Liver (tissue), 8 donors: ENCODE measurements at regions not wholly inside any gene's neighbourhood (a gene's known extent, or its start where the extent isn't known, plus 50 kb on each side); places are given as distances from the start of the nearest gene placed in this dataset.

Source experiments
- DNase-seq: peaks from one replicate; pipeline ENCODE4 v3.0.0-alpha.2; 2017; ENCODE audit warnings: low spot score
- H3K27ac ChIP-seq, 2 donors: one replicate each; pipeline ENCODE4 v1.7.0; 2013; ENCODE audit warnings: inconsistent platforms in 2 of 2, low read length in 2 of 2, control low read depth in 1 of 2, low read depth in 1 of 2, mild to moderate bottlenecking in 1 of 2
- H3K27me3 ChIP-seq, 4 donors: one replicate each; pipeline versions ENCODE4 v1.6.1 to v1.7.0; 2013; ENCODE audit warnings: low read length in 3 of 4, inconsistent platforms in 1 of 4, mild to moderate bottlenecking in 1 of 4, moderate library complexity in 1 of 4; ENCODE audit not compliant: control insufficient read depth in 4 of 4, insufficient read depth in 4 of 4
- H3K36me3 ChIP-seq, 4 donors: one replicate each; pipeline versions ENCODE4 v1.6.1 to v1.7.0; 2013; ENCODE audit warnings: low read length in 3 of 4, mild to moderate bottlenecking in 3 of 4, low read depth in 1 of 4, moderate library complexity in 1 of 4; ENCODE audit not compliant: control insufficient read depth in 4 of 4, insufficient read depth in 3 of 4
- H3K4me1 ChIP-seq, 4 donors: one replicate each; pipeline versions ENCODE4 v1.6.1 to v1.7.0; 2013; ENCODE audit warnings: low read length in 3 of 4, mild to moderate bottlenecking in 3 of 4, moderate library complexity in 1 of 4; ENCODE audit not compliant: control insufficient read depth in 4 of 4, insufficient read depth in 4 of 4
- H3K4me3 ChIP-seq, 3 donors: one replicate each; pipeline versions ENCODE4 v1.6.1 to v1.7.0; 2013; ENCODE audit warnings: low read length in 3 of 3, control low read depth in 1 of 3, low read depth in 1 of 3, mild to moderate bottlenecking in 1 of 3
- H3K9ac ChIP-seq, 2 donors: one replicate each; pipeline ENCODE4 v1.7.0; 2013; ENCODE audit warnings: low read length in 2 of 2, mild to moderate bottlenecking in 2 of 2, moderate library complexity in 2 of 2, control low read depth in 1 of 2, low read depth in 1 of 2
- H3K9me3 ChIP-seq, 4 donors: one replicate each; pipeline versions ENCODE4 v1.6.1 to v1.7.0; 2013; ENCODE audit warnings: low read length in 3 of 4; ENCODE audit not compliant: control insufficient read depth in 4 of 4
- ATF3 ChIP-seq: IDR thresholded peaks from 2 replicates; pipeline ENCODE4 v1.6.1; 2016; ENCODE audit warnings: antibody characterized with exemption
- CTCF ChIP-seq: fragments of 150-350 bp; IDR thresholded peaks from 2 replicates; pipeline ENCODE4 v1.5.1; 2017; ENCODE audit warnings: improper control_type of control experiment, low read depth, low read length; ENCODE audit not compliant: missing input control
- EGR1 ChIP-seq, 2 donors: IDR thresholded peaks; 2 replicates each; pipeline ENCODE4 v1.6.1; 2016 to 2018; ENCODE audit warnings: antibody characterized with exemption in 2 of 2, low read depth in 2 of 2
- FOXA2 ChIP-seq: IDR thresholded peaks from 2 replicates; pipeline ENCODE4 v1.6.1; 2016; ENCODE audit warnings: antibody characterized with exemption
- GABPA ChIP-seq, 2 donors: IDR thresholded peaks in 1 of 2; conservative IDR thresholded peaks in 1 of 2; 2 replicates each; pipeline ENCODE4 v1.6.1; 2016; ENCODE audit warnings: antibody characterized with exemption in 2 of 2, mild to moderate bottlenecking in 1 of 2, moderate library complexity in 1 of 2
- HNF4A ChIP-seq, 2 donors: conservative IDR thresholded peaks; 2 replicates each; pipeline ENCODE4 v1.6.1; 2016; ENCODE audit warnings: antibody characterized with exemption in 2 of 2, mild to moderate bottlenecking in 2 of 2
- HNF4G ChIP-seq: IDR thresholded peaks from 2 replicates; pipeline ENCODE4 v1.6.1; 2016; ENCODE audit warnings: antibody characterized with exemption
- JUND ChIP-seq, 2 donors: IDR thresholded peaks; 2 replicates each; pipeline ENCODE4 v1.6.1; 2016; ENCODE audit warnings: antibody characterized with exemption in 2 of 2
- MAX ChIP-seq: IDR thresholded peaks from 2 replicates; pipeline ENCODE4 v1.6.1; 2016; ENCODE audit warnings: antibody characterized with exemption
- NR2F2 ChIP-seq: IDR thresholded peaks from 2 replicates; pipeline ENCODE4 v1.6.1; 2016; ENCODE audit warnings: antibody characterized with exemption
- RAD21 ChIP-seq, 2 donors: IDR thresholded peaks; 2 replicates each; pipeline ENCODE4 v1.6.1; 2016; ENCODE audit warnings: antibody characterized with exemption in 2 of 2, mild to moderate bottlenecking in 2 of 2
- REST ChIP-seq: IDR thresholded peaks from 2 replicates; pipeline ENCODE4 v1.6.1; 2016; ENCODE audit warnings: antibody characterized with exemption, mild to moderate bottlenecking
- RXRA ChIP-seq, 2 donors: IDR thresholded peaks; 2 replicates each; pipeline ENCODE4 v1.6.1; 2017 to 2018; ENCODE audit warnings: antibody characterized with exemption in 2 of 2, mild to moderate bottlenecking in 1 of 2
- SP1 ChIP-seq: IDR thresholded peaks from 2 replicates; pipeline ENCODE4 v1.6.1; 2018; ENCODE audit warnings: antibody characterized with exemption, mild to moderate bottlenecking
- TAF1 ChIP-seq: conservative IDR thresholded peaks from 2 replicates; pipeline ENCODE4 v1.6.1; 2016; ENCODE audit warnings: antibody characterized with exemption, mild to moderate bottlenecking
- YY1 ChIP-seq: IDR thresholded peaks from 2 replicates; pipeline ENCODE4 v1.6.1; 2016; ENCODE audit warnings: antibody characterized with exemption, mild to moderate bottlenecking
- WGBS: extraction: QIAGEN DNeasy Blood & Tissue Kit; methylation state at CpG from one replicate; pipeline ENCODE4 v1.1.7; 2013; 5-methylcytosine and 5-hydroxymethylcytosine counted together
- TF ChIP-seq, protein P1 (sequence below): IDR thresholded peaks from 2 replicates; pipeline ENCODE4 v1.6.1; 2016; ENCODE audit warnings: antibody characterized with exemption
- donor health status: healthy.
- donor health status: healthy.
- donor health status: healthy.
- donor health status: healthy.
- donor health status: healthy.

DNA sequence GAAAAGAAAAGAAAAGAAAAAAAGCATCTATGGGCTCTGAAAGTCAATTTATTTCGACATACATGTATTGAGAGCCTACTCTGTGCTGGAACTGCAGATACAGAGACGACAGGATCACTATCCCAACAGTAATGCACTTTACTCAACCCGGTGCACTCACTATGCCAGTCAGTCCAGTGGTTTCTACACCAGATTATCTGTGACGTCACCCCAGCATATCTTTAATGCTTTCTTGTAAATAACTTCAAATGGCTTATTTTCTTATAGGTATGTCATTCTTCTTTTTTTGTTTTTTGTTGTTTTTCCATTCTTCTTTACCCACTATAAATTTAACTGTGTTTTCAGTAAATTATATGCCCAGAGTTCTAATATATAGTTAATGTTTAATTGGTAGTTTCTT is 800.0 kb upstream of the FANCL start:
- Histone ChIP-seq H3K9ac (no peak overlapping the region), H3K36me3 (no peaks in the 10 kb centered on the region), H3K27ac (no peak overlapping the region), H3K27me3 (no peaks in the 10 kb centered on the region), H3K4me3 (no peak overlapping the region), H3K9me3 (no peaks in the 10 kb centered on the region), H3K4me1 (no peaks in the 10 kb centered on the region)
- WGBS, result 77% methylated on average over 4 of the region's 4 CpGs
- DNase-seq, result no peak
- TF ChIP-seq JUND (IDR thresholded peaks at IDR 0.05), result no peak
- no peak for TF ChIP-seq RXRA (IDR thresholded peaks at IDR 0.05)
- no peak for TF ChIP-seq FOXA2
- TF ChIP-seq SP1, result no peak
- TF ChIP-seq, protein P1, sequence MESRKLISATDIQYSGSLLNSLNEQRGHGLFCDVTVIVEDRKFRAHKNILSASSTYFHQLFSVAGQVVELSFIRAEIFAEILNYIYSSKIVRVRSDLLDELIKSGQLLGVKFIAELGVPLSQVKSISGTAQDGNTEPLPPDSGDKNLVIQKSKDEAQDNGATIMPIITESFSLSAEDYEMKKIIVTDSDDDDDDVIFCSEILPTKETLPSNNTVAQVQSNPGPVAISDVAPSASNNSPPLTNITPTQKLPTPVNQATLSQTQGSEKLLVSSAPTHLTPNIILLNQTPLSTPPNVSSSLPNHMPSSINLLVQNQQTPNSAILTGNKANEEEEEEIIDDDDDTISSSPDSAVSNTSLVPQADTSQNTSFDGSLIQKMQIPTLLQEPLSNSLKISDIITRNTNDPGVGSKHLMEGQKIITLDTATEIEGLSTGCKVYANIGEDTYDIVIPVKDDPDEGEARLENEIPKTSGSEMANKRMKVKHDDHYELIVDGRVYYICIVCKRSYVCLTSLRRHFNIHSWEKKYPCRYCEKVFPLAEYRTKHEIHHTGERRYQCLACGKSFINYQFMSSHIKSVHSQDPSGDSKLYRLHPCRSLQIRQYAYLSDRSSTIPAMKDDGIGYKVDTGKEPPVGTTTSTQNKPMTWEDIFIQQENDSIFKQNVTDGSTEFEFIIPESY, result no peak
- no peak for TF ChIP-seq MAX
- no peak for TF ChIP-seq CTCF
- TF ChIP-seq HNF4G, result no peak
- TF ChIP-seq GABPA (IDR thresholded peaks at IDR 0.05 in 1 of 2, conservative IDR thresholded peaks at IDR 0.05 in 1 of 2), result no peak
- no peak for TF ChIP-seq HNF4A (conservative IDR thresholded peaks at IDR 0.05)
- no peak for TF ChIP-seq NR2F2
- TF ChIP-seq RAD21 (IDR thresholded peaks at IDR 0.05), result no peak
- no peak for TF ChIP-seq YY1

DNA sequence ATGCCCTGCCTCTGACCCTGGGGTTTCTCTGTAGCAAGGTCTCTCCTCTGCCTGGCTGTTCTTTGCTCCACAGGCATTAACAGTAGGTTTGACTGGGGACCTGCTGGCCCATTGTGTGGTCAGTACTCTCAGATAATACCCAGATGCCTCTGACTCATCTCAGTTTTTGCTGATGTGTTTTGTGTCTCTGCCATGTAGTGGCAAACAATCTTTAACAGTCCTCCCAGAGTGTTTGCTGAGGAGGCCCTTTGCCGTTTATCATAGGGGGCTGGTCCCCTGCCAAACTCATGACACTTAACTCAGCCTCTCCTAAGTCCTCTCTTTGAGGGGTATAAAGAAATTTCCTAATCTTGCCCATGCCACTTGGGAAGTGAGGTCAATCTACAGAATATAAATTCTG is 793.7 kb upstream of the FANCL start:
- Histone ChIP-seq H3K9me3 (no peaks in the 10 kb centered on the region), H3K4me1 (peaks cover 0 to 4% (median 0%) of the 10 kb centered on the region in 4 donors), H3K4me3 (no peak overlapping the region), H3K9ac (no peak overlapping the region), H3K36me3 (no peaks in the 10 kb centered on the region), H3K27ac (no peak overlapping the region), H3K27me3 (peaks cover 0 to 6% (median 0%) of the 10 kb centered on the region in 4 donors)
- 19% methylated on average over 1 of the region's 1 CpG for WGBS
- no peak for TF ChIP-seq ATF3
- no peak for TF ChIP-seq EGR1 (IDR thresholded peaks at IDR 0.05; ENCODE audit: low read depth in 2 of 2)
- no peak for TF ChIP-seq HNF4A (conservative IDR thresholded peaks at IDR 0.05)
- DNase-seq, result no peak

DNA sequence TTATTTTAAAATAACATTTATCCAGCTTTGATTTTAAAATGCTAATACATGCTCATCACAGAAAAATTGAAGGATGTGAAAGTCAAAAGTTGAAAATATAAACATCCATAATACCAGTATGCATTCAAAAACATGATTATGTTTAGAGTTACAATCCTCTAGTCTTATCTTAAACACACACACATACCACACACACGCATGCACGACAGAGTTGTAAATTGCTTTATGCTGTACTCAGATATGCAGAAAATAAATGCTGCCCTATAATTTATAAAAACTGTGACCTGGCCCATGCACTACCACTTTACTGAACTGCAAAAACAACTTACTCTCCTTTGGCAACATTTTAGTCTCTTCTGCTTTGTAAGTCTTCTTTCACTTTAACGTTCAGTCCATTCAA is 793.0 kb upstream of the FANCL start:
- H3K9me3 ChIP-seq, result no peaks in the 10 kb centered on the region
- peaks cover 0 to 6% (median 0%) of the 10 kb centered on the region in 4 donors for H3K27me3 ChIP-seq
- H3K9ac ChIP-seq, result no peak overlapping the region
- TF ChIP-seq MAX, result no peak
- TF ChIP-seq, protein P1, result no peak
- TF ChIP-seq REST, result no peak
- TF ChIP-seq HNF4A (conservative IDR thresholded peaks at IDR 0.05), result no peak
- no peak for TF ChIP-seq FOXA2
- no peak for TF ChIP-seq TAF1
- DNase-seq, result no peak
- H3K36me3 ChIP-seq, result no peaks in the 10 kb centered on the region
- WGBS, result 74% methylated on average over 3 of the region's 3 CpGs
- peaks cover 0 to 4% (median 0%) of the 10 kb centered on the region in 4 donors for H3K4me1 ChIP-seq
- H3K27ac ChIP-seq, result no peak overlapping the region
- H3K4me3 ChIP-seq, result no peak overlapping the region
